Keratinocyte (primary cell): ENCODE measurements at regions not wholly inside any gene's neighbourhood (a gene's known extent, or its start where the extent isn't known, plus 50 kb on each side); places are given as distances from the start of the nearest gene placed in this dataset.

ENCODE experiments used
- DNase-seq: peaks from one replicate; pipeline ENCODE4 v3.0.0-alpha.2; 2011; ENCODE audit warnings: low read depth, missing footprints, low spot score
- FAIRE-seq: peaks from 2 replicates; lab custom pipeline; 2011; peaks lifted over from hg19 to GRCh38; lab: Jason Lieb, UNC
- H2AFZ ChIP-seq: 2 replicates; pipeline ENCODE4 v1.6.0; 2012; ENCODE audit warnings: low read length, control low read depth, inconsistent platforms; ENCODE audit not compliant: control insufficient read depth
- H3K27ac ChIP-seq: 2 replicates; pipeline ENCODE4 v1.5.1; 2011; ENCODE audit warnings: low read length; ENCODE audit not compliant: control insufficient read depth, insufficient read depth
- H3K27me3 ChIP-seq: 3 replicates; pipeline ENCODE4 v1.6.0; 2011; ENCODE audit warnings: low read length; ENCODE audit not compliant: control insufficient read depth, insufficient read depth; ENCODE audit errors: extremely low read depth
- H3K36me3 ChIP-seq, 2 experiments: 2 replicates in 1 of 2; 3 replicates in 1 of 2; pipeline ENCODE4 v1.5.1; 2011; ENCODE audit warnings: low read length in 2 of 2, mild to moderate bottlenecking in 1 of 2; ENCODE audit not compliant: control insufficient read depth in 2 of 2, insufficient read depth in 2 of 2; ENCODE audit errors: extremely low read depth in 1 of 2
- H3K4me1 ChIP-seq: 3 replicates; pipeline ENCODE4 v1.5.1; 2011; ENCODE audit warnings: low read length; ENCODE audit not compliant: control insufficient read depth, insufficient read depth; ENCODE audit errors: extremely low read depth
- H3K4me2 ChIP-seq: 3 replicates; pipeline ENCODE4 v1.6.0; 2011; ENCODE audit warnings: low read depth, low read length; ENCODE audit not compliant: control insufficient read depth, insufficient read depth; ENCODE audit errors: extremely low read depth
- H3K4me3 ChIP-seq, 3 experiments: fragments of 200-600 bp in 1 of 3; sonication (generic) in 1 of 3; 2 replicates in 2 of 3; 3 replicates in 1 of 3; pipeline ENCODE4 v1.5.1; 2011 to 2016; ENCODE audit warnings: low read length in 3 of 3, mild to moderate bottlenecking in 3 of 3, control low read depth in 2 of 3, inconsistent platforms in 1 of 3, low read depth in 1 of 3, mixed read lengths in 1 of 3, mixed run types in 1 of 3, moderate library complexity in 1 of 3; ENCODE audit not compliant: control insufficient read depth in 2 of 3, insufficient read depth in 2 of 3; ENCODE audit errors: extremely low read depth in 1 of 3
- H3K79me2 ChIP-seq: 2 replicates; pipeline ENCODE4 v1.6.0; 2012; ENCODE audit warnings: low read length; ENCODE audit not compliant: control insufficient read depth, insufficient read depth
- H3K9ac ChIP-seq: 3 replicates; pipeline ENCODE4 v1.6.0; 2011; ENCODE audit warnings: low read length; ENCODE audit not compliant: control insufficient read depth, insufficient read depth; ENCODE audit errors: extremely low read depth
- H3K9me1 ChIP-seq: 3 replicates; pipeline ENCODE4 v1.6.0; 2011; ENCODE audit warnings: low read length; ENCODE audit not compliant: control insufficient read depth, insufficient read depth; ENCODE audit errors: extremely low read depth
- H3K9me3 ChIP-seq: 2 replicates; pipeline ENCODE4 v1.5.1; 2012; ENCODE audit warnings: low read depth, low read length; ENCODE audit not compliant: control insufficient read depth
- H4K20me1 ChIP-seq: 3 replicates; pipeline ENCODE4 v1.6.0; 2011; ENCODE audit warnings: low read length; ENCODE audit not compliant: control insufficient read depth, insufficient read depth; ENCODE audit errors: extremely low read depth
- EZH2 ChIP-seq: IDR thresholded peaks from one replicate; pipeline ENCODE4 v1.6.1; 2012; ENCODE audit warnings: inconsistent platforms, mild to moderate bottlenecking, low read length, moderate library complexity
- dilution Hi-C: fragments of 300-500 bp; cut with MboI; formaldehyde crosslinking; loops from one replicate; pipeline ENCODE4 v1.7.0; 2020; ENCODE audit warnings: low sequenced_read_pairs; ENCODE audit not compliant: extremely low pct_ligation_motif_present
- TF ChIP-seq, protein P1 (sequence below), 3 experiments: IDR thresholded peaks in 1 of 3; conservative IDR thresholded peaks in 1 of 3; optimal IDR thresholded peaks in 1 of 3; 2 replicates in 2 of 3; 3 replicates in 1 of 3; pipeline versions ENCODE3 to v1.5.1; 2011; ENCODE audit warnings: low read length in 3 of 3, mild to moderate bottlenecking in 3 of 3, moderate library complexity in 2 of 3, control low read depth in 1 of 3, inconsistent platforms in 1 of 3; ENCODE audit not compliant: insufficient read depth in 2 of 3; ENCODE audit errors: extremely low read depth in 1 of 3

GRCh38 chr4:119984996-119985395 is 81.7 kb downstream of the MAD2L1 start:
- TF ChIP-seq, protein P1, sequence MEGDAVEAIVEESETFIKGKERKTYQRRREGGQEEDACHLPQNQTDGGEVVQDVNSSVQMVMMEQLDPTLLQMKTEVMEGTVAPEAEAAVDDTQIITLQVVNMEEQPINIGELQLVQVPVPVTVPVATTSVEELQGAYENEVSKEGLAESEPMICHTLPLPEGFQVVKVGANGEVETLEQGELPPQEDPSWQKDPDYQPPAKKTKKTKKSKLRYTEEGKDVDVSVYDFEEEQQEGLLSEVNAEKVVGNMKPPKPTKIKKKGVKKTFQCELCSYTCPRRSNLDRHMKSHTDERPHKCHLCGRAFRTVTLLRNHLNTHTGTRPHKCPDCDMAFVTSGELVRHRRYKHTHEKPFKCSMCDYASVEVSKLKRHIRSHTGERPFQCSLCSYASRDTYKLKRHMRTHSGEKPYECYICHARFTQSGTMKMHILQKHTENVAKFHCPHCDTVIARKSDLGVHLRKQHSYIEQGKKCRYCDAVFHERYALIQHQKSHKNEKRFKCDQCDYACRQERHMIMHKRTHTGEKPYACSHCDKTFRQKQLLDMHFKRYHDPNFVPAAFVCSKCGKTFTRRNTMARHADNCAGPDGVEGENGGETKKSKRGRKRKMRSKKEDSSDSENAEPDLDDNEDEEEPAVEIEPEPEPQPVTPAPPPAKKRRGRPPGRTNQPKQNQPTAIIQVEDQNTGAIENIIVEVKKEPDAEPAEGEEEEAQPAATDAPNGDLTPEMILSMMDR (optimal IDR thresholded peaks at IDR 0.05 in 1 of 3, IDR thresholded peaks at IDR 0.05 in 1 of 3, conservative IDR thresholded peaks at IDR 0.05 in 1 of 3; ENCODE audit: extremely low read depth in 1 of 3, insufficient read depth in 2 of 3, low read length in 3 of 3): no peak
- TF ChIP-seq EZH2: no peak
- Histone ChIP-seq H3K36me3 (no peaks in the 10 kb centered on the region), H4K20me1 (no peaks in the 10 kb centered on the region), H3K4me3 (no peak overlapping the region), H2AFZ (no peak overlapping the region), H3K9ac (no peak overlapping the region), H3K9me3 (no peaks in the 10 kb centered on the region), H3K79me2 (no peaks in the 10 kb centered on the region), H3K4me2 (no peak overlapping the region), H3K9me1 (no peaks in the 10 kb centered on the region), H3K27me3 (no peaks in the 10 kb centered on the region), H3K4me1 (no peaks in the 10 kb centered on the region), H3K27ac (no peak overlapping the region)
- FAIRE-seq: no peak
- dilution Hi-C loops: no loop called here
- no peak for DNase-seq

GRCh38 chr4:119982756-119983155 is 83.9 kb downstream of the MAD2L1 start:
- dilution Hi-C loops: no loop called here
- no peak overlapping the region for H3K4me3 ChIP-seq
- H3K36me3 ChIP-seq: no peaks in the 10 kb centered on the region
- H3K9ac ChIP-seq: no peak overlapping the region
- no peaks in the 10 kb centered on the region for H3K4me1 ChIP-seq
- no peaks in the 10 kb centered on the region for H3K9me3 ChIP-seq
- FAIRE-seq: no peak
- no peaks in the 10 kb centered on the region for H4K20me1 ChIP-seq
- no peaks in the 10 kb centered on the region for H3K27me3 ChIP-seq
- TF ChIP-seq, protein P1 (optimal IDR thresholded peaks at IDR 0.05 in 1 of 3, IDR thresholded peaks at IDR 0.05 in 1 of 3, conservative IDR thresholded peaks at IDR 0.05 in 1 of 3; ENCODE audit: extremely low read depth in 1 of 3, insufficient read depth in 2 of 3, low read length in 3 of 3): no peak
- no peak for TF ChIP-seq EZH2
- no peak for DNase-seq
- no peaks in the 10 kb centered on the region for H3K79me2 ChIP-seq
- H2AFZ ChIP-seq: no peak overlapping the region
- H3K4me2 ChIP-seq: no peak overlapping the region
- no peak overlapping the region for H3K27ac ChIP-seq
- no peaks in the 10 kb centered on the region for H3K9me1 ChIP-seq
